ENCODE measurements at regions not wholly inside any gene's neighbourhood (a gene's known extent, or its start where the extent isn't known, plus 50 kb on each side); places are given as distances from the start of the nearest gene placed in this dataset.
"Not testable (repeated sequence)": the region's sequence is repeated elsewhere in the genome, so short reads cannot be mapped to it uniquely, and the experiment has no call there.

GRCh38 chr16:79834720-79835119 is 234.2 kb upstream of the MAF start:
- CTCF ChIA-PET, result no interaction called here
- Histone ChIP-seq H3K9me3 (ENCODE audit: control insufficient read depth in 1 of 2, insufficient read depth in 1 of 2, low read length in 2 of 2) (no peaks in the 10 kb centered on the region), H3K27me3 (ENCODE audit: control insufficient read depth in 1 of 2, insufficient read depth in 2 of 2, low read length in 2 of 2) (no peaks in the 10 kb centered on the region), H3K4me3 (ENCODE audit: low read length) (no peak overlapping the region), H3K27ac (ENCODE audit: low read depth in 1 of 2, low read length in 2 of 2) (no peak overlapping the region), H3K36me3 (ENCODE audit: insufficient read depth, low read length) (no peaks in the 10 kb centered on the region), H3K4me1 (ENCODE audit: insufficient read depth, low read length) (no peaks in the 10 kb centered on the region)
- H3K27me3 Mint-ChIP-seq, result peaks cover 4% of the 10 kb centered on the region
- DNase-seq (no peak), ATAC-seq (ENCODE audit: poor library complexity) (no peak)
- TF ChIP-seq, protein P1, sequence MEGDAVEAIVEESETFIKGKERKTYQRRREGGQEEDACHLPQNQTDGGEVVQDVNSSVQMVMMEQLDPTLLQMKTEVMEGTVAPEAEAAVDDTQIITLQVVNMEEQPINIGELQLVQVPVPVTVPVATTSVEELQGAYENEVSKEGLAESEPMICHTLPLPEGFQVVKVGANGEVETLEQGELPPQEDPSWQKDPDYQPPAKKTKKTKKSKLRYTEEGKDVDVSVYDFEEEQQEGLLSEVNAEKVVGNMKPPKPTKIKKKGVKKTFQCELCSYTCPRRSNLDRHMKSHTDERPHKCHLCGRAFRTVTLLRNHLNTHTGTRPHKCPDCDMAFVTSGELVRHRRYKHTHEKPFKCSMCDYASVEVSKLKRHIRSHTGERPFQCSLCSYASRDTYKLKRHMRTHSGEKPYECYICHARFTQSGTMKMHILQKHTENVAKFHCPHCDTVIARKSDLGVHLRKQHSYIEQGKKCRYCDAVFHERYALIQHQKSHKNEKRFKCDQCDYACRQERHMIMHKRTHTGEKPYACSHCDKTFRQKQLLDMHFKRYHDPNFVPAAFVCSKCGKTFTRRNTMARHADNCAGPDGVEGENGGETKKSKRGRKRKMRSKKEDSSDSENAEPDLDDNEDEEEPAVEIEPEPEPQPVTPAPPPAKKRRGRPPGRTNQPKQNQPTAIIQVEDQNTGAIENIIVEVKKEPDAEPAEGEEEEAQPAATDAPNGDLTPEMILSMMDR (IDR thresholded peaks at IDR 0.05), result no peak
- H3K4me3 Mint-ChIP-seq, result no peak overlapping the region
- no peaks in the 10 kb centered on the region for H3K4me1 Mint-ChIP-seq (ENCODE audit: low read depth)
- intact Hi-C loops (cut with DNase I, micrococcal nuclease), result no loop called here
- H3K9me3 Mint-ChIP-seq, result no peaks in the 10 kb centered on the region
- no peaks in the 10 kb centered on the region for H3K36me3 Mint-ChIP-seq (ENCODE audit: low read depth)
- POLR2A ChIA-PET, result no interaction called here
- H3K27ac Mint-ChIP-seq, result no peak overlapping the region

GRCh38 chr16:79834003-79834402 is 233.5 kb upstream of the MAF start:
- H3K4me1 Mint-ChIP-seq (ENCODE audit: low read depth); ATAC-seq (ENCODE audit: poor library complexity); DNase-seq; H3K27me3 Mint-ChIP-seq; H3K9me3 Mint-ChIP-seq; intact Hi-C loops (cut with DNase I, micrococcal nuclease); POLR2A ChIA-PET; H3K36me3 ChIP-seq (ENCODE audit: insufficient read depth, low read length); H3K4me1 ChIP-seq (ENCODE audit: insufficient read depth, low read length); H3K4me3 ChIP-seq (ENCODE audit: low read length); H3K27ac Mint-ChIP-seq; CTCF ChIA-PET; H3K9me3 ChIP-seq (ENCODE audit: control insufficient read depth in 1 of 2, insufficient read depth in 1 of 2, low read length in 2 of 2); H3K36me3 Mint-ChIP-seq (ENCODE audit: low read depth); H3K27ac ChIP-seq (ENCODE audit: low read depth in 1 of 2, low read length in 2 of 2); H3K4me3 Mint-ChIP-seq; H3K27me3 ChIP-seq (ENCODE audit: control insufficient read depth in 1 of 2, insufficient read depth in 2 of 2, low read length in 2 of 2): not testable (repeated sequence)

DNA sequence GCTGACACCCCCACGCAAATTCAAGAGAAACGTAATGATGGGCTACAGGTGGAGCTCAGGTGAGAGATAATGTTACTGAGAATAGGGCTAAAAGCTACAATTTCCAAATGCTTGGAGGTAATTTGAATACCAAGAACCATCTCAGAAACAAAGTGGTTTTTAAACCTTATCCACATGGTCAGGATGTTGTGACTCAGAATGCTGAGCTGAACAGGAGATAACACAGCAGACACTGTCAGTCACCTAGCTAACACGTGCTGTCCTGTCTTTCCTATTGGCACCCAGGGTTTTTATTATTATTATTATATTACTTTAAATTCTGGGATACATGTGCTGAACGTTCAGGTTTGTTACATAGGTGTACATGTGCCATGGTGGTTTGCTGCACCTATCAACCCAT is 233.0 kb upstream of the MAF start:
- Mint-ChIP-seq H3K9me3 (no peaks in the 10 kb centered on the region), H3K27me3 (peaks cover 4% of the 10 kb centered on the region), H3K4me1 (ENCODE audit: low read depth) (no peaks in the 10 kb centered on the region), H3K4me3 (no peak overlapping the region), H3K27ac (no peak overlapping the region), H3K36me3 (ENCODE audit: low read depth) (no peaks in the 10 kb centered on the region)
- no peak overlapping the region for H3K4me3 ChIP-seq (ENCODE audit: low read length)
- TF ChIP-seq, protein P1 (IDR thresholded peaks at IDR 0.05), result no peak
- ChIA-PET POLR2A (no interaction called here), CTCF (no interaction called here)
- no peaks in the 10 kb centered on the region for H3K36me3 ChIP-seq (ENCODE audit: insufficient read depth, low read length)
- no peaks in the 10 kb centered on the region for H3K27me3 ChIP-seq (ENCODE audit: control insufficient read depth in 1 of 2, insufficient read depth in 2 of 2, low read length in 2 of 2)
- no peak overlapping the region for H3K27ac ChIP-seq (ENCODE audit: low read depth in 1 of 2, low read length in 2 of 2)
- DNase-seq (no peak), ATAC-seq (ENCODE audit: poor library complexity) (no peak)
- H3K9me3 ChIP-seq (ENCODE audit: control insufficient read depth in 1 of 2, insufficient read depth in 1 of 2, low read length in 2 of 2), result no peaks in the 10 kb centered on the region
- intact Hi-C loops (cut with DNase I, micrococcal nuclease), result no loop called here
- no peaks in the 10 kb centered on the region for H3K4me1 ChIP-seq (ENCODE audit: insufficient read depth, low read length)

GRCh38 chr16:79826732-79827475 is 226.4 kb upstream of the MAF start:
- Histone ChIP-seq H3K9me3 (ENCODE audit: control insufficient read depth in 1 of 2, insufficient read depth in 1 of 2, low read length in 2 of 2) (no peaks in the 10 kb centered on the region), H3K27ac (ENCODE audit: low read depth in 1 of 2, low read length in 2 of 2) (no peak overlapping the region), H3K4me1 (ENCODE audit: insufficient read depth, low read length) (no peaks in the 10 kb centered on the region), H3K4me3 (ENCODE audit: low read length) (no peak overlapping the region), H3K27me3 (ENCODE audit: control insufficient read depth in 1 of 2, insufficient read depth in 2 of 2, low read length in 2 of 2) (no peaks in the 10 kb centered on the region), H3K36me3 (ENCODE audit: insufficient read depth, low read length) (no peaks in the 10 kb centered on the region)
- POLR2A ChIA-PET, result no interaction called here
- intact Hi-C loops (cut with DNase I, micrococcal nuclease), result no loop called here
- Mint-ChIP-seq H3K4me3 (no peak overlapping the region), H3K4me1 (ENCODE audit: low read depth) (no peaks in the 10 kb centered on the region), H3K27ac (no peak overlapping the region), H3K9me3 (no peaks in the 10 kb centered on the region), H3K27me3 (no peaks in the 10 kb centered on the region), H3K36me3 (ENCODE audit: low read depth) (no peaks in the 10 kb centered on the region)
- no peak for ATAC-seq (ENCODE audit: poor library complexity)
- no peak for DNase-seq
- TF ChIP-seq, protein P1 (IDR thresholded peaks at IDR 0.05), result no peak
- CTCF ChIA-PET, result no interaction called here

Data from CD4-positive, alpha-beta T cell (primary cell).